ENCODE measurements at regions not wholly inside any gene's neighbourhood (a gene's known extent, or its start where the extent isn't known, plus 50 kb on each side); places are given as distances from the start of the nearest gene placed in this dataset.

DNA sequence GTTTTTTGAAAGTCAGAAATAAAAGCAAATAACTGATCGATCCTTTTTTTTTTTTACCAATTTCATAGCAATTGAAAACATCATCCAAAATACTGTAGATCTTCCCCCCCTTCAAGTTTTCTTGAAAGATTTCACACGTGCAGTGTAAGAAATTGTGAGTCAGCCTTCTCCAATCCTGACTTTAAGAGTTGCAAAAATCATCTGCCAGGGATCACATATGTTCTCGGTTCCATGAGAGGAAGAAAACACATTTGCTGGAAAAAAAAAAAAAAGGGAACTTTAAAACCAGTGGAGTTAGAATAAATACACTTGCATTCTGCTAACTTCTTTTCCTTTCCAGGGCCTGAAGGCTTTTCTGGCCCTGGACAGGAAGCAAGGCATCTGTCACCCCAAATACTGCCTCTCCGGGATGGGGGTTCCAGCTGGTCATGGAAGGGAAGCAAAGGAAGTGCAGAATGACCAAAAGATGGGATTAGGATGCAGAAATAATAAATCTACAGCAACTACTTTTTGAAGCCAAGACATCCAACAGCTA is 198.4 kb upstream of the KIAA1217 start:
- Histone ChIP-seq H3K4me1 (no peaks in the 10 kb centered on the region), H3K36me3 (no peaks in the 10 kb centered on the region), H3K4me3 (no peak overlapping the region), H3K27ac (no peak overlapping the region), H3K27me3 (no peaks in the 10 kb centered on the region), H3K9me3 (no peaks in the 10 kb centered on the region)
- TF ChIP-seq, protein P1, sequence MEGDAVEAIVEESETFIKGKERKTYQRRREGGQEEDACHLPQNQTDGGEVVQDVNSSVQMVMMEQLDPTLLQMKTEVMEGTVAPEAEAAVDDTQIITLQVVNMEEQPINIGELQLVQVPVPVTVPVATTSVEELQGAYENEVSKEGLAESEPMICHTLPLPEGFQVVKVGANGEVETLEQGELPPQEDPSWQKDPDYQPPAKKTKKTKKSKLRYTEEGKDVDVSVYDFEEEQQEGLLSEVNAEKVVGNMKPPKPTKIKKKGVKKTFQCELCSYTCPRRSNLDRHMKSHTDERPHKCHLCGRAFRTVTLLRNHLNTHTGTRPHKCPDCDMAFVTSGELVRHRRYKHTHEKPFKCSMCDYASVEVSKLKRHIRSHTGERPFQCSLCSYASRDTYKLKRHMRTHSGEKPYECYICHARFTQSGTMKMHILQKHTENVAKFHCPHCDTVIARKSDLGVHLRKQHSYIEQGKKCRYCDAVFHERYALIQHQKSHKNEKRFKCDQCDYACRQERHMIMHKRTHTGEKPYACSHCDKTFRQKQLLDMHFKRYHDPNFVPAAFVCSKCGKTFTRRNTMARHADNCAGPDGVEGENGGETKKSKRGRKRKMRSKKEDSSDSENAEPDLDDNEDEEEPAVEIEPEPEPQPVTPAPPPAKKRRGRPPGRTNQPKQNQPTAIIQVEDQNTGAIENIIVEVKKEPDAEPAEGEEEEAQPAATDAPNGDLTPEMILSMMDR (IDR thresholded peaks at IDR 0.05): no peak
- TF ChIP-seq POLR2A (IDR thresholded peaks at IDR 0.05): no peak
- DNase-seq: no peak

DNA sequence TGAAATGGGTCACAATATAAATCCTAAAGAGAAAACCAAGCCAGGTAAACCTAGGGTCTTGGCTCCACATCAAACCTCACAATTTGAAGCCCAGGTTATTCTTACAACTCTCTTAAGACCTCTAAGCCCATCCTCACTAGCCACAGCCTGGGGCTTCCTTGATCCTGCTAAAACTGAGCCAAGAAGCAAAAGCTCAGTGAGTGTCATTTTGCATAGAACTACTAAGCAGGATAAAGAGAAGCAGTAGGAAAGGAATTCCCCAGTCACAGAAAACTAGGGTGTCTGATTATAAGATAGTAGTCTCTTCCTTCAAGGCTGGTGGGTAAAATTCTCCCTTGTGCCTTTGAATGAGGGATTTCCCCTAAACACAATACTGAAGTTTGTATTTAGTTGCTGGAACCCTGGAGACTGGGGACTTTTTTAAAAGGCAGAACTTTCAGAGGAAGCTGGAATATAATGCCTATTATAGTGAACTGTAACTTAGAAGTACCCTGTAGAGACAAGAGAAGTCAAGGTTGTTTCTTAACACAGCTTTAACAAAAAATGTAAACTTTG is 196.6 kb upstream of the KIAA1217 start:
- H3K27ac ChIP-seq: no peak overlapping the region
- H3K36me3 ChIP-seq: no peaks in the 10 kb centered on the region
- no peaks in the 10 kb centered on the region for H3K27me3 ChIP-seq
- DNase-seq: no peak
- no peaks in the 10 kb centered on the region for H3K4me1 ChIP-seq
- no peak overlapping the region for H3K4me3 ChIP-seq
- TF ChIP-seq, protein P1 (IDR thresholded peaks at IDR 0.05): no peak
- no peak for TF ChIP-seq POLR2A (IDR thresholded peaks at IDR 0.05)
- H3K9me3 ChIP-seq: no peaks in the 10 kb centered on the region

DNA sequence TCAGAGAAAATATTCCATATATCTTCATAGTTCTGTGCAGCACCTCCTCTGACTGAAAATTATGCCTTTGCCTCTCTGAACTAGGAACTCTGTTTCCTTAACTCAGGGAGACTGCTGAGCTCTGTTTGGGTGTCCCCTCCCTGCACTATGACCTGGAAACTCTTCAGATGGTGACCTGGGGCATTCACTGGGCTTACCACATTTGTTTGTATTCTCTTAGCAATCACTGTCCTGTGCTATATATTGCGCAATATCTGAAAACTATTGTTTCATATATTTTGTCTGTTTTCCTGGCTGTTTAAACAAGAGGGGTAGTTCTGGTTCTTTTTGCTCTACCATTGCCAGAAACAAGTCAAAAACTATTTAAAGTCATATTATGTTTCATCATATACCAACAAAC is 181.8 kb upstream of the KIAA1217 start:
- DNase-seq: no peak
- H3K36me3 ChIP-seq: no peaks in the 10 kb centered on the region
- H3K4me3 ChIP-seq: no peak overlapping the region
- H3K27ac ChIP-seq: no peak overlapping the region
- no peaks in the 10 kb centered on the region for H3K27me3 ChIP-seq
- no peak for TF ChIP-seq POLR2A (IDR thresholded peaks at IDR 0.05)
- TF ChIP-seq, protein P1 (IDR thresholded peaks at IDR 0.05): no peak
- H3K9me3 ChIP-seq: no peaks in the 10 kb centered on the region
- no peaks in the 10 kb centered on the region for H3K4me1 ChIP-seq

DNA sequence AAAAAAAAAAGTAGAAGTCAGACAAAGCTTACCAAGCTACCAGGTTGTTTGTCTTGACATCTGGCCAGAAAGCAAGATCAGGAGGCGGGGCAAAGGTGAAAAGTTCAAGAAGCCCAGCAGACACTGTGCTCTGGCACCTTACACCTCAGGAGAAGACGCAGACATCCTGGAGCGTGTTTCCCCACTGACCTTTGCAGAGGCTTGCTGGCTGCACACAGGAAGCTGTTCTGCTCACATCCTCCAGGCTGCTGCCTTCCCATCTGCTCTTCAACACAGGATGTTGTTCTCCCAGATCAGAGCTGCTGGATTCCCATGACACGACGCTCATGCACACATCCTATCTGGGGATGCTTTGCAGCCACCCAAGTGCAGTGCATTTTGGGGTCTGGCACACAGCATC is 174.4 kb upstream of the KIAA1217 start:
- H3K4me3 ChIP-seq: no peak overlapping the region
- DNase-seq: no peak
- H3K27me3 ChIP-seq: no peaks in the 10 kb centered on the region
- no peaks in the 10 kb centered on the region for H3K4me1 ChIP-seq
- H3K36me3 ChIP-seq: no peaks in the 10 kb centered on the region
- H3K27ac ChIP-seq: no peak overlapping the region
- no peaks in the 10 kb centered on the region for H3K9me3 ChIP-seq
- TF ChIP-seq POLR2A (IDR thresholded peaks at IDR 0.05): no peak
- TF ChIP-seq, protein P1 (IDR thresholded peaks at IDR 0.05): no peak

DNA sequence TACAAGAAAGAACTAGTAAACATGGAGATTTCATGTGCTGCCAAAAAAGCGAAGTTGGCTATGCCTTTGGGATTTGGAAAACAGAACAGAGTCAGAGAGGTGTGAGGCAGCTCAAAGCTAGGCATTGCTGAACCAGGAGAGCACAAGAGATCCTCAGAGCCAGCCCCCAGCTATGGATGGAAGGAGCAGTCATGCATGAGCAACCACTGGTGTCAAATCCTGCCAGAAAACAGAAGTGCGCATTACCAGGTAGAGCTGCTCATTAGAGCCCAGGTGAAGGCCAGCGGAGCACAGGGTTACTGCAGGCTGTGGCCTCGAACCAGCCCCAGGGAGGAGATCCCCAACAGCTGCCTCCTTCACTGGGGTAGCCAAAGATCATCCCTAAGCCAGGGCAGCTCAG is 173.2 kb upstream of the KIAA1217 start:
- DNase-seq: no peak
- TF ChIP-seq POLR2A (IDR thresholded peaks at IDR 0.05): no peak
- TF ChIP-seq, protein P1 (IDR thresholded peaks at IDR 0.05): no peak

DNA sequence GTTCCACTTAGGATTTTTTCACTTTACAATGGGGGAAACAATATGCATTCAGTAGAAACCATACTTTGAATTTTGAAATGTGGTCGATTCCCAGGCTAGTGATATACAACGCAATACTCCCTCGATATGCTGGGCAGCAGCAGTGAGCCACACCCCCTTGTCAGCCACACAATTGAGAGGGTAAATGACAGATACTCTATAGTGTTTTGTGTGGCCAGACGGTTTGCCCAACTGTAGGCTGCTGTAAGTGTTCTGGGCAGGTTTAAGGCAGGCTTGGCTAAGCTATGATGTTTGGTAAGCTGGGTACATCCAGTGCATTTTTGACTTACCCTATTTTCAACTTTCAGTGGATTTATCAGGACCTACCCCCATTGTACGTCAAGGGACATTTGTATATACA is 169.6 kb upstream of the KIAA1217 start:
- Histone ChIP-seq H3K9me3 (no peaks in the 10 kb centered on the region), H3K36me3 (no peaks in the 10 kb centered on the region), H3K4me1 (no peaks in the 10 kb centered on the region), H3K27me3 (no peaks in the 10 kb centered on the region), H3K27ac (no peak overlapping the region), H3K4me3 (no peak overlapping the region)
- no peak for TF ChIP-seq POLR2A (IDR thresholded peaks at IDR 0.05)
- TF ChIP-seq, protein P1 (IDR thresholded peaks at IDR 0.05): no peak
- DNase-seq: no peak

More for the DNA sequence above, 173.2 kb upstream of the KIAA1217 start:
- H3K4me3 ChIP-seq: no peak overlapping the region
- H3K9me3 ChIP-seq: no peaks in the 10 kb centered on the region
- H3K36me3 ChIP-seq: no peaks in the 10 kb centered on the region
- no peaks in the 10 kb centered on the region for H3K27me3 ChIP-seq
- no peaks in the 10 kb centered on the region for H3K4me1 ChIP-seq
- H3K27ac ChIP-seq: no peak overlapping the region

All from Peyer's patch (tissue), 4 donors.